ENCODE measurements at regions not wholly inside any gene's neighbourhood (a gene's known extent, or its start where the extent isn't known, plus 50 kb on each side); places are given as distances from the start of the nearest gene placed in this dataset.
"Not testable (repeated sequence)": the region's sequence is repeated elsewhere in the genome, so short reads cannot be mapped to it uniquely, and the experiment has no call there.

DNA sequence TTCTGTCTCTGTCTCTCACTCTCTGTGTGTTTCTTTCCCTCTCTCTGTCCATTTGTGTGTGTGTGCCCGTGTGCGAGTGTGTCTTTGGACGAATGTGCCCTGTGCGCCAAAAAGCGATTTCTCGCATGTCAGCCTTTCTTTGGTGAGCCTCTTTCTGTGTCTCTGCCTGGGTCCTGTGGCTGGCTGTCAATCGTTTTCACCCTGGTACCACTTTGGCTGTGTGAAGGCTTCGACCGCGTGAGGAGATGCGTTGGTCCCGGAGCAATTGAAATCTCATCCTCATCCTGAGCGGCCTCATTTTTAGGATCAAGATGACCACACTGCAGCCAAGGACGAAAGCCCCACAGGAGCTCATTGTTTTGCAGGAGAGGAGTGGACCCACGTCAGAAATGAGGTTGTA, 288.9 kb upstream of the ZNF337 start:
- no peak for DNase-seq

DNA sequence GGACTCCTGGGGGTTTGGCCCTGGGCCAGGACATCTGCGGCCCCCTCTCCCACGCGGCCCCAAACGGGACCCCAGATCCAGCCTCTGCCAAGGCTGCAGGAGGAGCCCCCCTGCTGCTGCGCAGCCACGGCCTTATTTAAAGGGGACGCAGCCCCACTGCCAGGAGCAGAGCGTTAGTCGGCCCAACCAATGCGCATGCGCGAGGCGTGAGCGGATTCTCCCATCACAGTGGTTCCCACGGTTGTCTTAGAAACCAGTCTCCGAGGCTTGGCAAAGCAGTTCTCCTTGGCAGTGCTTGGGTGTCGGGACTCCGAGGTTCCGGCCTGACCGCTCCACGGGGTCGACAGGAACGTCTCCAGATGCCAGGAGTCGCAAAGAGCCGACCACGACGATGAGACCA, 288.3 kb upstream of the ZNF337 start:
- DNase-seq, result no peak

DNA sequence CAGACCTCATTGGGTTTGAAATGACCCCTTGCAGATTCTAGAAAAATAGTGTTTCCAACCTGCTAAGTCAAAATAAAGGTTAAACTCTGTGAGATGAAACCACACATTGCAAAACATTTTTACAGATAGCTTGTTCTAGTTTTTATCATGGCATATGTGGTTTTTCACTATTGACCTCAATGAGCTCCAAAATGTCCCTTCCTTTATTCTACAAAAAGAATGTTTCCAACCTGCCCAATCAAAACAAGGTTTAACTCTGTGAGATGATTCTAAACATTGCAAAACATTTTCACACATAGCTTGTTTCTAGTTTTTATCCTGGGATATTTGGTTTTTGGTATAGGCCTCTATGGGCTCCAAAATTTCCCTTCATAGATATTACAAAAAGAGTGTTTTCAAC, 286.0 kb upstream of the ZNF337 start:
- DNase-seq, result not testable (repeated sequence)

DNA sequence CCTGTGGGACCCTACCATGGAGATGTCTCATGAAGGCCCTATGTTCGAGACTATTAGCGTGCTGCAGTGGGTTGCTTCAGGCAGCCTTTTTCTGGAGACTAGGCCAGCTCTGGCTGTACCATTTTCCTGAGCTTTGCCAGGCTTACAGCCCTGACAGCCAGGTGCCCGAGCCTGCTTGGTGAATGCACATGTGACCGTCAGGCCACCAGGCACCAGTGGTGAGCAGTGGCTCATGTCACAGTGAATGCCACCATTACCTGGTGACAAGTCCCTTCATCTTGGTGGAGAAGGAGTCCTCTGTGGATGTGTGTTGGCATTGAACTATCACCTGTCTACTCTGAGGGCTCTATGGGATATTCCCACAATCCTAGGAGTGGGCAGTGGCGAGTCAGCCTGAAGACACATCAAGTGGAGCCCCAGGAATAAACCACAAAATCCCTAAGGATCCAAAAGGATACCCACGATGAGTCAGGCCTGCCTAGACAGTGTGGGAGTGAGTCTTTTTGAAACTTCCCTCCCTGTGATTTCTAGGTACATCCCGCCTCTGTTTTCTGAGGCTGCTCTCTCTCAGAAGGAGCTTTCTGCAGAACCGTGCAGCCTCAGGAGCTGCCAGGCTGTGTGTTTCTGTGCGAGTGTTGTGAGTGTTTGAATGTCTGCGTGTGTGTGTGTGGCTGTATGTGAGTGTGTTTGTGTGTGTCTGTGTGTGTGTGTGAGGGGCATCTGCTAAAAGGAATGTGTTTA, 282.0 kb upstream of the ZNF337 start:
- not testable (repeated sequence) for DNase-seq

DNA sequence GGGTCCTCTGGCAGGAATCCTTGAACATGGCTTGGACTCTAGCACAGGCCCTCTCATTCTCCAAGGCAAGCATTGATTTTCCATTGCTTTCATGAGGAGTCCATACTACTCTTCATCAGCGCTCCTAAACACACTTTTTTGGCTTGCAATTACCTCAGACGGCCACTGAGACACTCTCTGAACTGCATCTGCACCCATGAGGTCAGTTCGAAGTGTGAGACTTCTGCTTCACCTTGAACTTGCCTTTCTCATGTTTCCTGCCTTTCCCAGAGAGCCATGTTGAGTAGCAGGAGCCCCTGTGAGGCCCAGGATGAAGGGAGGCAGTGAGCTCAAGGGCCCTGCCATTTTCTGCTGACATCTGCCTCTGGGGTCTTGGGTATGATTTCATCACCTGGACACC, 279.2 kb upstream of the ZNF337 start:
- not testable (repeated sequence) for DNase-seq

DNA sequence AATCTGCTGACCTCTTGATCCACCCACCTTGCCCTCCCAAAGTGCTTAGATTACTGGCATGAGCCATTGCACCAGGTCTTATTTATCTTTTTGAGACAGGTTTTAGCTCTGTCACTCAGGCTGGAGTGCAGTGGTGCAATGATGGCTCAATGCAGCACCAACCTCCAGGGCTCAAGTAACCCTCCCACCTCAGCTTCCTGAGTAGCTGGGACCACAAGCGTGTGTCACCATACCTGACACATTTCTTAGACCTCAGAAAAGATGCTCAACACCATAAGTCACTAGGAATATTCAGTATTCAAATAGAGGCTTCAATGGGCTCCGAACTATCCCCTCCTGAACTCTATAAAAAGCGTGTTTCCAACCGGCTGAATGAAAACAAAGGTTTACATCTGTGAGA, 268.6 kb upstream of the ZNF337 start:
- not testable (repeated sequence) for DNase-seq

DNA sequence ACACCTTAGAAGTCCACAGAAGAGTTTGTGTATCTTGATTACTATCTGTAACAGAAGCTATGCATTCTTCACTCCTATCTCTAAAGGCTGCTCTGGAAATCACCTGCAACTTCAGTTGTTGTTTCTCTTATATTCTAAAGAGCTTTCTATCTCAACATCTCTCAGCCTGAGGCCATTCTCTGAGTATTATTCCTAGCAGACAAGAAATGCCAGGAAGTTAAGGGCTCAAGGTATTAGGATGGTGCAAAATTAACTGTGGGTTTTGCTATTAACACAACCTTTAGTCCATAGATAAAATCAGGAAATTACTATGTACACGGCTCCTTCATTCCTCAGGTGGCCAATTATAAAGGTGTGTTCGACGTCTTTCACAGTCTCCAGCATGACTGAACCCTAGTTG, 257.2 kb upstream of the ZNF337 start:
- not testable (repeated sequence) for DNase-seq

DNA sequence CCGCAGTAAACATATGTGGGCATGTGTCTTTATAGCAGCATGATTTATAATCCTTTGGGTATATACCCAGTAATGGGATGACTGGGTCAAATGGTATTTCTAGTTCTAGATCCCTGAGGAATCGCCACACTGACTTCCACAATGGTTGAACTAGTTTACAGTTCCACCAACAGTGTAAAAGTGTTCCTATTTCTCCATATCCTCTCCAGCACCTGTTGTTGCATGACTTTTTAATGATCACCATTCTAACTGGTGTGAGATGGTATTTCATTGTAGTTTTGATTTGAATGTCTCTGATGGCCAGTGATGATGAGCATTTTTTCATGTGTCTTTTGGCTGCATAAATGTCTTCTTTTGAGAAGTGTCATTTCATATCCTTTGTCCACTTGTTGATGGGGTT, 238.6 kb upstream of the ZNF337 start:
- not testable (repeated sequence) for DNase-seq

DNA sequence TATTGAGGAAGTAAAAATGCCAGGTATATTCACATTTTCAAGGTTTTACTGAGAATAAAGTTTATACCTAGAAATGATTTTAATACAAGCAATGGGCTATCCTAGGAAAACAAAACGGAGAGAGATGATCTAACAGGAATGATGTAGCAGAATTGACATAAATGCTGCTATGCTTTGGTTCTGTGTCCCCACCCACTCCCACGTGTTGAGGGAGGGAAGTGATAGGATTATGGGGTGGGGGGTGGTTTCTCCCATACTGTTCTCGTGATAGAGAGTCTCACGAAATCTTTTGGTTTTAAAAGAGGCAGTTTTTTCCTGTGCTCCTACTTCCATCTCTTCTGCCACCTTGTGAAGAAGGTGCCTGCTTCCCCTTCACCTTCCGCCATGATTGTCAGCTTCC, 236.2 kb upstream of the ZNF337 start:
- DNase-seq, result peak; percentile 82

DNA sequence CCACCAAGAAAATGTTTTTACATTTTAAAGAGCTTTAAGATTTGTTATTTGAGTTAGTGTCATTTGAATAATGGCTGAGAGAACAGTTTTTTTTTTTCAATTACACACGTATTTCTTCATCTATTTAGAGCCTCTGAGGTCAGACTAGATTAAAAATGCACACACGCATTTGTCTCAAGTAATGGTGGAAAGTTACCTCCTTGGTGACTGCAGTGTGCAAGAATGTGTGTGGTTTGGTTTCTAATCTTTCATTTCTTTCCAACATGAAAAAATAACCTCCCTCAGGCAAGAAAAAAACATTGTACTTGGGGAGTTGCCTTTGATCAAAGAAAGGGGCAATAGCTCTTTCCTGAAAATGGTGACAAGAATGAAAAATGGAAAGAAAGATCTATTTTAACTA, 235.5 kb upstream of the ZNF337 start:
- peak; percentile 54 for DNase-seq

DNA sequence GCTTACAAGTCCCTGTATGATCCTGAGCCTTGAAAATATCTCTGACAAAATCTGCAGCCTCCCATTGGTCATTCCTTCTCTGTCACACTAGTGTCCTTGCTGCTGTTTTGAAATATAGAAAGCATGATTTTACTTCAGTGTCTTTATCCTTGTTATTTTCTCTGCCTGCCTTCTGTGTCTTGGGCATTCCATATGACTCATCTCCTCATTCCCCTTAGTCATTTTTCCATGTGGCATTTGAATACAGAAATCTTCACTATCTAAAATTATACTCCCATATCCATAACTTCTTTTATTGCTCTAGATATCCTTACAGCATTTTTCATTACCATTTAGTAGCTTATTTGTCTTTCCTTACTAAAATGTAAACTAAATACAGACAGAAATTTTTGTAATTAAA, 205.7 kb upstream of the ZNF337 start:
- not testable (repeated sequence) for DNase-seq

DNA sequence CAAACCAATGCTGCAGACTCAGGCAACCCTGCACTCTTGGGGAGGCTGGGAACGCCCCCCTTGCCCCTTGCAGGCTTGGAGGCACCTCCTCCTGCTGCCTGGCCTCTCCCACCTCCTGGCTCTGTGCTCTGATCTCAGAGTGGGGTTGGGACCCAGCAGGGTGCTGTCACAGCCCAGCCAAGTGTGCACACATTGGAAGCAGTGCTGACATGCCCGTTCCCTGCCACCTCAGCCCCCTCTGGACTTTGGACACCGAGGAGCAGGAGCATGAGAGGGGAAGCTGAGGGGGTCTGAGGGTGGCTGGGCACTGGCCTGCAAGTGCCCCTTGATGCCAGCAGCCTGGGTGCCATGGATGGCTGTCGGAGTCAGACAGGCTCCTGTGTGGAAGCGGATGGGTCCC, 202.0 kb upstream of the ZNF337 start:
- DNase-seq, result not testable (repeated sequence)

DNA sequence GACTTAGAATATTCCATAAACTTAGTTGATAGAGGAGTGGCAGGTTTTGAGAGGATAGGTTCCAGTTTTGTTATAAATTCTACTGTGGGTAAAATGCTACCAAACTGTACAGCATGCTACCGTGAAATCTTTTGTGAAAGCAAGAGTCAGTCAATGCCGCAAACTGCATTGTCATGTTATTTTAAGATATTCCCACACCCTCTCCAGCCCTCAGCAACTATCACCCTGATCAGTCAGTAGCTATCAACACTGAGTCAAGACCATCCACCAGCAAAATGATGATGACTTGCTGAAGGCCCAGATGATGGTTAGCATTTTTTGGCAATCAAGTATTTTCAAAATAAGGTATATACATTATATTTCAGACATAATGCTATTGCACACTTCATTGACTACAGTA, 182.4 kb upstream of the ZNF337 start:
- peak; percentile 23 for DNase-seq

DNA sequence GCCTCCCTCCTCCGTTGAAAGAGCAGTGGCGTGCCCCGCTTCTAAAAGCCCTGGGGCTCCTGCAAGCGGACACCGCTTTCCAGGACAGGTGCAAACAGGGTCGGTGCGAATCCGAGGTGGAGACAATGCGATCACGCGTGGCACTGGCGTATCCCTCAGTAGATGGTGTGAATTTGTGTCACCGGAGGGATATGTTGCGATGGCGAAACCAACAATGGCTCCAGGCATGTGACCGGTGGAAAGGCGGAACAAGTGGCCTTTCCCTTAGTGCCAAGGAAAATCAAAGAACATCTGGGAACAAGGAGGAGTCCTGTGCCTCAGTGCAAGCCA, 172.0 kb upstream of the ZNF337 start:
- DNase-seq, result not testable (repeated sequence)

DNA sequence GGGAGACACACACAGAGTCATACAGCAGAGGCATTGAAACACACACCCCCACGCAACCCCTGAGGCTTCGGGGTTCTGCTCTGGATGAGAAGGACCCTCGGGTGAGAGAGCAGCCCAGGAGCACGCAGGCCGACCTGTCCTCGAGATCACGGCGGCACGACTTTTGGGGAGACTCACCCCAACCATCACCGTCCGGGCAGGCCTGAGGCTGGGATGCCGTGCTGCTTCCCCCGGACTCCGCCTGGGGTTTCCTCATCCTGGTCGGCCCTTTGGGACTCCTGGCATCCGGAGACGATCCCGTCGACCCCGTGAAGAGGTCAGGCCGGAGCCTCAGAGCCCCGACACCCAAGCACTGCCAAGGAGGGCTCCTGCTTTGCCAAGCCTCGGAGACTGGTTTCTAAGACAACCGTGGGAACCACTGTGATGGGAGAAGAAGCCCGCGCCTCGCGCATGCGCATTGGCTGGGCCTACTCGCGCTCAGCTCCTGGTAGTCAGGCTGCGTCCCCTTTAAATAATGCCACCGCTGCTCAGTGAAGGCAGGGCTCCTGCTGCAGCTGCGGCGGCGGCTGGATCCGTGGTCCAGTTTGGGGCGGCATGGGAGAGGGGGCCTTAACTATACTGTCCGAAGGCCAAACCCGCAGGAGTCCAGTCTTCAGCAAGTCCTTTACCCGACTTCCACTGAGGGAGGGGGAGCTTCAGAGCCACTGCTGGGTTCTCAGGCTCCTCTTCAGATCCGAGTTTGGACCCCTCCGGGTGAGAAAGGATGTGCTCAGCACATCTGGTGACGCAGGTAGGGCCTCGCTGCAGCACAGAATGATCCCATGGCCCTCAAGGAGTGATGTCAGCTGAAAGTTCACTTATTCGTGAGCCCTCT, 171.4 kb upstream of the ZNF337 start:
- peak; percentile 18 for DNase-seq

DNA sequence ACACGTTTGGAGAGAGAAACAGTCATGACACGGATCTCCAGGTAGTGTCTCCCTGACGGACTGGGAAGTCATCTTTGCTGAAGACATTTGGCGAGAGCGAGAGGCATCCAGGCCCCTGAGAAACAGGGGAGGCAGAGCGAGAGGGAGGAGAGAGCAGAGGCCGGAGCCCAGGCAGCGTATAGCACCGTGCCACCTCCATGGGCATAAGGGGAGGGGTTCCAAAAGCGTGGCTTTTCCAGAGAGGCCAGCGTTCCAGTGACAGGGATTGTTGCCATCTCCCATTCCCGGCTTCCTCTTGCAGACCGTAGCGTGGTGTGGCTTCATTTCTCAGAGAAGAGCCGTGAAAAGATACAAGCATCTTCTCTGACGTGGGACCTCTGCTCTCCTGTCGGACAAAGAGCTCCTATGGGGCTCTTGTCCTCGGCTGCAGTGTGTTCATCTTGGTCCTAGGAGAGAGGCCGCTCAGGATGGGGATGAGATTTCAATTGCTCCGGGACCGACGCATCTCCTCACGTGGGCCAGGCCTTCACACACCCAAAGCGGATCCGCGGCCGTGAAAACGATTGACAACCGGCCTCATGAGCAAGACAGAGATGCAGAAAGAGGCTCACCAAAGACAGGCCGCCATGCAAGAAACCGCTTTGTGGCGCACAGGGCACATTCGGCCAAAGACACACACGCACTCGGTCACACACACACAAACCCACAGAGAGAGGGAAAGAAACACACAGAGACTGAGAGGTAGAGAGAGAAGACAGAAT, 170.5 kb upstream of the ZNF337 start:
- DNase-seq, result not testable (repeated sequence)

DNA sequence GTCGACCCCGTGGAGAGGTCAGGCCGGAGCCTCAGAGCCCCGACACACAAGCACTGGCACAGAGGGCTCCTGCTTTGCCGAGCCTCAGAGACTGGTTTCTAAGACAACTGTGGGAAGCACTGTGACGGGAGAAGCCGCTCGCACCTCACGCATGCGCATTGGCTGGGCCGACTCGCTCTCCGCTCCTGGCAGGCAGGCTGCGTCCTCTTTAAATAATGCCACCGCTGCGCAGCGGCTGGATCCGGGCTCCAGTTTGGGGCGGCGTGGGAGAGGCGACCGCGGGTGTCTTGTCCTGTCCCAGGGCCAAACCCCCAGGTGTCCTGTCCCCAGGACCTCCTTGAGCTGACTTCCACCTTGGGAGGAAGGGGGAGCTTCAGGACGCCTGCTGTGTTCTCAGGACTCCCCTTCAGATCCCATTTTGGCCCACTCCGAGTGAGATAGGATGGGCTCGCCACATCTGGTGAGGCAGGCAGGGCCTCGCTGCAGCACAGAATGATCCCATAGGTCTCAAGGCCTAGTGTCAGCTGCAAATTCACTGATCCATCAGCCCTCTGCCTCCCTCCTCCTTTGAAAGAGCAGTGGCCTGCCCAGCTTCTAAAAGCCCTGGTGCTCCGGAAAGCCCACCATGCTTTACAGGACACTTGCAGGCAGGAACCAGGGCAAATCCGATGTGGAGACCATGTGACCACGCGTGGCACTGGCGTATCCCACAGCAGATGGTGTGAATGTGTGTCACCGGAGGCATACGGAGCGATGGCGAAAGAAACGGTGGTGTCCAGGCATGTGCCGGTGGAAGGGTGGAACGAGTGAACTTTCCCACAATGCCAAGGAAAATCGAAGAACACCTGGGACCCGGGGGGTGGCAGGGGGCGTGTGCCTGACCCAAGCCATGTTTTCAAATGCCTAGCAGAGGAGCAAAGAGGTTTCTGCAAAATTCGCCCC, 169.3 kb upstream of the ZNF337 start:
- peak; percentile 34 for DNase-seq

DNA sequence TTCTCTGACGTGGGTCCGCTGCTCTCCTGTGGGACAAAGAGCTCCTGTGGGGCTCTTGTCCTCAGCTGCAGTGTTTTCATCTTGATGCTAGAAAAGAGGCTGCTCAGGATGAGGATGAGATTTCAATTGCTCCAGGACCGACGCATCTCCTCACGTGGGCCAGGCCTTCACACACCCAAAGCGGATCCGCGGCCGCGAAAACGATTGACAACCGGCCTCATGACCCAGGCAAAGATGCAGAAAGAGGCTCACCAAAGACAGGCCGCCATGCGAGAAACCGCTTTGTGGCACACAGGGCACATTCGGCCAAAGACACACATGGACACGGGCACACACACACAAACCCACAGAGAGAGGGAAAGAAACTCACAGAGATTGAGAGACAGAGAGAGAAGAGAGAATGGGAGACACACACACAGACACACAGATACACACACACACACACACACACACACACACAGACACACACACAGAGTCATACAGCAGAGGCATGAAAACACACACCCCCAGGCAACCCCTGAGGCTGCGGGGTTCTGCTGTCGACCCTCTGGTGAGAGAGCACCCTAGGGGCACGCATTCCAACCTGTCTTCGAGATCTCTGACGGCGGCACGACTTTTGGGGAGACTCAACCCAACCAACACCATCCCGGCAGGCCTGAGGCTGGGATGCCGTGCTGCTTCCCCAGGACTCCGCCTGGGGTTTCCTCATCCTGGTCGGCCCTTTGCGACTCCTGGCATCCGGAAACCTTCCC, 168.5 kb upstream of the ZNF337 start:
- DNase-seq, result not testable (repeated sequence)

DNA sequence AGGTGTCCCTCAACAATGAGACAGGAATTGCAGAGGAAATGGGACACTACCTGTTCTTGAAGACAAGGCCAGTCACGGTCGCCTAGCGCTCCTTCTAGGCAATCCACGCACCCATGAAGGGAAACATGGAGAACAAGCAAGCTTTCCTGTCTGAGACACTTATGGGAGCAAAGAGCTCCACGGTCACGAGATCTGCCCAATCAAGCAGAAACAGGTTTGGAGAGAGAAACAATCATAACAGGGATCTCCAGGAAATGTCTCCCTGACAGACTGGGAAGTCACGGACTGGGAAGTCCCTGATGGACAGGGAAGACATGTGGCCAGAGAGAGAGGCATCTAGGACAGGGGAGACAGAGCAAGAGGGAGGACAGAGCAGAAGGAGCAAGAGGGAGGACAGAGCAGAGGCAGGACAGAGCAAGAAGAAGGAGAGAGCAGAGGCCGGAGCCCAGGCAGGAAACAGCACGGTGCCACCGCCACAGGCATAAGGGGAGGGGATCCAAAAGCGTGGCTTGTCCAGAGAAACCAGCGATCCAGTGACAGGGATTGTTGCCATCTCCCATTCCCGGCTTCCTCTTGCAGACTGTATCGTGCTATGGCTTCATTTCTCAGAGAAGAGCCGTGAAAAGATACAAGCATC, 167.8 kb upstream of the ZNF337 start:
- no peak for DNase-seq

DNA sequence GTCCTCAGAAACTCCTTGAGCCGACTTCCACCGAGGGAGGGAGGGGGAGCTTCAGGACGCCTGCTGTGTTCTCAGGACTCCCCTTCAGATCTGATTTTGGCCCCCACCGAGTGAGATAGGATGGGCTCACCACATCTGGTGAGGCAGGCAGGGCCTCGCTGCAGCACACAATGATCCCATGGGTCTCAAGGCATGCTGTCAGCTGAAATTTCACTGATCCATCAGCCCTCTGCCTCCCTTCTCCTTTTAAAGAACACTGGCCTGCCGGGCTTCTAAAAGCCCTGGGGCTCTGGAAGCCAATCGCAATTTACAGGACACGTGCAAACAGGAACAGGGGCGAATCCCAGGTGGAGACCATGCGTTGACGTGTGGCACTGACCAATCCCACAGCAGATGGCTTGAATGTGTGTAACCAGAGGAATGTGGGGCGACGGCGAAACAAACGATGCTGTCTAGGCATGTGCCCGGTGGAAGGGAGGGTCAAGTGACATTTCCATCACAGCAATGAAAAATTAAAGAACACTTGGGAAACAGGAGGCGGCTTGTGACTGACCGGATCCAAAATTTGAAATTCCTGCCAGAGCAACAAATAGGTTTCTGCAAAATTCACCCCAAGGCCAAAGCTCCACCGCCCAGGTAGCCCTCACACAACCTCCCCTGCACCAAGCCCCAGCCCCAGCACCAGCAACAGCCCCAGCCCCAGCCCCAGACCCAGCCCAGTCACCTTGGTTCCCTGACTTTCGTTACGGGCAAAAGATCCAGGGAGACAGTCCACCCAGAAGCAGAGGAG, 167.1 kb upstream of the ZNF337 start:
- no peak for DNase-seq

All from OCI-M1 (cell line).